ENCODE measurements at regions not wholly inside any gene's neighbourhood (a gene's known extent, or its start where the extent isn't known, plus 50 kb on each side); places are given as distances from the start of the nearest gene placed in this dataset.
A peak's percentile ranks its signal among the peaks of the same experiment; 100 is the strongest.
"Not testable (repeated sequence)": the region's sequence is repeated elsewhere in the genome, so short reads cannot be mapped to it uniquely, and the experiment has no call there.

- H3K36me3 ChIP-seq (ENCODE audit: low read depth); H3K27ac ChIP-seq; H3K27me3 ChIP-seq (ENCODE audit: insufficient read depth, low read depth); intact Hi-C loops (cut with micrococcal nuclease; ENCODE audit: unreplicated experiment); H3K4me2 ChIP-seq; DNase-seq; H3K9me3 ChIP-seq (ENCODE audit: insufficient read depth, low read depth); H3K79me2 ChIP-seq (ENCODE audit: low read depth); POLR2A ChIA-PET (ENCODE audit: unreplicated experiment); CTCF ChIA-PET; H3K9me2 ChIP-seq (ENCODE audit: insufficient read depth); H3K4me3 ChIP-seq; H4K20me1 ChIP-seq (ENCODE audit: insufficient read depth); BruUV-seq (replicated peaks); H2AFZ ChIP-seq: not testable (repeated sequence)
- Histone ChIP-seq H3F3A (ENCODE audit: insufficient read depth, low read depth) (peaks cover 11% of the 10 kb centered on the region), H3K4me1 (replicated peaks; ENCODE audit: insufficient read depth) (peaks cover 13% of the 10 kb centered on the region)
Observed at GRCh38 chr3:5383486-5384263, 196.2 kb downstream of the EDEM1 start.

- Histone ChIP-seq H3K36me3 (ENCODE audit: low read depth) (no peaks in the 10 kb centered on the region), H3K4me2 (no peak overlapping the region), H3K9me3 (ENCODE audit: insufficient read depth, low read depth) (no peaks in the 10 kb centered on the region), H3K9me2 (ENCODE audit: insufficient read depth) (no peaks in the 10 kb centered on the region), H3K27ac (no peak overlapping the region), H3F3A (ENCODE audit: insufficient read depth, low read depth) (peaks cover 18% of the 10 kb centered on the region), H3K27me3 (ENCODE audit: insufficient read depth, low read depth) (no peaks in the 10 kb centered on the region), H3K4me1 (replicated peaks; ENCODE audit: insufficient read depth) (peaks cover 21% of the 10 kb centered on the region), H3K79me2 (ENCODE audit: low read depth) (no peaks in the 10 kb centered on the region), H3K4me3 (no peak overlapping the region), H2AFZ (no peak overlapping the region), H4K20me1 (ENCODE audit: insufficient read depth) (no peaks in the 10 kb centered on the region)
- TF ChIP-seq CTCF (conservative IDR thresholded peaks at IDR 0.05) (no peak), EZH2 (IDR thresholded peaks at IDR 0.05; ENCODE audit: low read depth) (no peak)
- intact Hi-C loops (cut with micrococcal nuclease; ENCODE audit: unreplicated experiment): loop anchor here (5.0 kb wide), 1 partner anchor 888 kb away; no protein-coding TSS in a partner anchor
- BruUV-seq (replicated peaks): no TSS peak
- DNase-seq: no peak
- ChIA-PET POLR2A (ENCODE audit: unreplicated experiment) (no interaction called here), CTCF (no interaction called here)
Observed at GRCh38 chr3:5384557-5385236, 197.2 kb downstream of the EDEM1 start.

GRCh38 chr3:5388091-5388490 is 200.6 kb downstream of the EDEM1 start:
- no peaks in the 10 kb centered on the region for H4K20me1 ChIP-seq (ENCODE audit: insufficient read depth)
- H3K36me3 ChIP-seq (ENCODE audit: low read depth): no peaks in the 10 kb centered on the region
- H3K4me3 ChIP-seq: no peak overlapping the region
- TF ChIP-seq EZH2 (IDR thresholded peaks at IDR 0.05; ENCODE audit: low read depth) (no peak), CTCF (conservative IDR thresholded peaks at IDR 0.05) (no peak)
- CTCF ChIA-PET: no interaction called here
- no peak overlapping the region for H2AFZ ChIP-seq
- H3K4me1 ChIP-seq (replicated peaks; ENCODE audit: insufficient read depth): peaks cover 32% of the 10 kb centered on the region
- H3K27ac ChIP-seq: peak overlapping the region; percentile 99
- H3F3A ChIP-seq (ENCODE audit: insufficient read depth, low read depth): peaks cover 26% of the 10 kb centered on the region
- no TSS peak for BruUV-seq (replicated peaks)
- no peaks in the 10 kb centered on the region for H3K9me3 ChIP-seq (ENCODE audit: insufficient read depth, low read depth)
- no peaks in the 10 kb centered on the region for H3K9me2 ChIP-seq (ENCODE audit: insufficient read depth)
- intact Hi-C loops (cut with micrococcal nuclease; ENCODE audit: unreplicated experiment): loop anchor here (1.0 to 5.0 kb wide), 3 partner anchors 11 to 884 kb away; no protein-coding TSS in a partner anchor
- DNase-seq: peak; percentile 47 to 78
- H3K4me2 ChIP-seq: peak overlapping the region; percentile 73
- H3K79me2 ChIP-seq (ENCODE audit: low read depth): no peaks in the 10 kb centered on the region
- H3K27me3 ChIP-seq (ENCODE audit: insufficient read depth, low read depth): no peaks in the 10 kb centered on the region
- POLR2A ChIA-PET (ENCODE audit: unreplicated experiment): interaction anchor here (0.6 to 0.7 kb wide), 3 partner anchors 456 to 1760 kb away, joined by 3 to 7 read pairs (median 3); no protein-coding TSS in a partner anchor
